ENCODE measurements at regions not wholly inside any gene's neighbourhood (a gene's known extent, or its start where the extent isn't known, plus 50 kb on each side); places are given as distances from the start of the nearest gene placed in this dataset.

GRCh38 chr1:217313096-217313495 lies 317.8 kb downstream of the GPATCH2 start:
- TF ChIP-seq, protein P1, sequence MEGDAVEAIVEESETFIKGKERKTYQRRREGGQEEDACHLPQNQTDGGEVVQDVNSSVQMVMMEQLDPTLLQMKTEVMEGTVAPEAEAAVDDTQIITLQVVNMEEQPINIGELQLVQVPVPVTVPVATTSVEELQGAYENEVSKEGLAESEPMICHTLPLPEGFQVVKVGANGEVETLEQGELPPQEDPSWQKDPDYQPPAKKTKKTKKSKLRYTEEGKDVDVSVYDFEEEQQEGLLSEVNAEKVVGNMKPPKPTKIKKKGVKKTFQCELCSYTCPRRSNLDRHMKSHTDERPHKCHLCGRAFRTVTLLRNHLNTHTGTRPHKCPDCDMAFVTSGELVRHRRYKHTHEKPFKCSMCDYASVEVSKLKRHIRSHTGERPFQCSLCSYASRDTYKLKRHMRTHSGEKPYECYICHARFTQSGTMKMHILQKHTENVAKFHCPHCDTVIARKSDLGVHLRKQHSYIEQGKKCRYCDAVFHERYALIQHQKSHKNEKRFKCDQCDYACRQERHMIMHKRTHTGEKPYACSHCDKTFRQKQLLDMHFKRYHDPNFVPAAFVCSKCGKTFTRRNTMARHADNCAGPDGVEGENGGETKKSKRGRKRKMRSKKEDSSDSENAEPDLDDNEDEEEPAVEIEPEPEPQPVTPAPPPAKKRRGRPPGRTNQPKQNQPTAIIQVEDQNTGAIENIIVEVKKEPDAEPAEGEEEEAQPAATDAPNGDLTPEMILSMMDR (IDR thresholded peaks at IDR 0.05; ENCODE audit: insufficient read depth, low read depth, low read length): no peak
- no peak for TF ChIP-seq EZH2 (IDR thresholded peaks at IDR 0.05; ENCODE audit: insufficient read depth, low read length)
